Neuron (in vitro differentiated cells): ENCODE measurements at regions not wholly inside any gene's neighbourhood (a gene's known extent, or its start where the extent isn't known, plus 50 kb on each side); places are given as distances from the start of the nearest gene placed in this dataset.
"Not testable (repeated sequence)": the region's sequence is repeated elsewhere in the genome, so short reads cannot be mapped to it uniquely, and the experiment has no call there.

Experiments used
- H2AFZ ChIP-seq: one replicate; pipeline ENCODE4 v1.6.1; 2013; ENCODE audit warnings: low read depth, mild to moderate bottlenecking, inconsistent platforms, low read length, moderate library complexity
- H3K27me3 ChIP-seq: one replicate; pipeline ENCODE4 v1.6.1; 2013; ENCODE audit warnings: low read length; ENCODE audit not compliant: insufficient read depth
- H3K36me3 ChIP-seq: one replicate; pipeline ENCODE4 v1.6.1; 2013; ENCODE audit warnings: low read length; ENCODE audit not compliant: insufficient read depth
- H3K4me1 ChIP-seq: one replicate; pipeline ENCODE4 v1.6.1; 2013; ENCODE audit warnings: low read length; ENCODE audit not compliant: insufficient read depth
- H3K4me3 ChIP-seq: 2 replicates; pipeline ENCODE4 v1.5.1; 2013; ENCODE audit warnings: mild to moderate bottlenecking, low read length, moderate library complexity
- H3K9me3 ChIP-seq: one replicate; pipeline ENCODE4 v1.6.1; 2013; ENCODE audit warnings: low read length

DNA sequence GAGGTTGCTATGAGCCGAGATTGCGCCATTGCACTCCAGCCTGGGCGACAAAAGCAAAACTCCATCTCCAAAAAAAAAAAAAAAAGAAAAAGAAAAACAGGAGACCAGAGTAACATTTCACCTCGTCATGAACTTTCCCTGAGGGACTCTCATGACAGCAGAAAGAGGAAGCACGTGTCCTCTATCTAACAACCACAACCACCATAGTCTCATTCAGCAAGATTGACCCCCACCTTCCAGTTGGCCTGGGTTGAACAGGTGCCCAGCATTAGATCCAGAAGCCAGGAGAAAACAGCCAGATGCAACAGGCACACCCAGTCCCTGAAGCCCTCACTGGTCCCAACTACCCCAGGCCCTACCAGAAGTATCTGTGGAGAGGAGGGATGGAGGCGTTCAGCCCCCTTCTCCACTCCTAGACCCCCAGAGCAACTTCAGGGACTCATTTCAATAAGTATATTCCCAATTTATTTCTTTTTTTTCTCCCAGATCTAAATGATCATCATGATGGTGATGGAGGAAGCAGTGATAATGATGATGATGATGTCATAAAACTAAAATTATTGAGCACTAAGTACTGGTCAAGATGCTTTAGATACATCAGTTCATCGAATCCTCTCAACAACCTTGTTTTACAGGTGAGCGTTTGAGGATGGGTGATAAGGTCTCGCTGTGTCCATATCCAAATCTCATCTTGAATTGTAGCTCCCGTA, 235.0 kb downstream of the EFCAB11 start:
- Histone ChIP-seq H2AFZ (no peak overlapping the region), H3K4me3 (no peak overlapping the region), H3K9me3 (no peaks in the 10 kb centered on the region), H3K27me3 (no peaks in the 10 kb centered on the region), H3K4me1 (peaks cover 4% of the 10 kb centered on the region), H3K36me3 (no peaks in the 10 kb centered on the region)

DNA sequence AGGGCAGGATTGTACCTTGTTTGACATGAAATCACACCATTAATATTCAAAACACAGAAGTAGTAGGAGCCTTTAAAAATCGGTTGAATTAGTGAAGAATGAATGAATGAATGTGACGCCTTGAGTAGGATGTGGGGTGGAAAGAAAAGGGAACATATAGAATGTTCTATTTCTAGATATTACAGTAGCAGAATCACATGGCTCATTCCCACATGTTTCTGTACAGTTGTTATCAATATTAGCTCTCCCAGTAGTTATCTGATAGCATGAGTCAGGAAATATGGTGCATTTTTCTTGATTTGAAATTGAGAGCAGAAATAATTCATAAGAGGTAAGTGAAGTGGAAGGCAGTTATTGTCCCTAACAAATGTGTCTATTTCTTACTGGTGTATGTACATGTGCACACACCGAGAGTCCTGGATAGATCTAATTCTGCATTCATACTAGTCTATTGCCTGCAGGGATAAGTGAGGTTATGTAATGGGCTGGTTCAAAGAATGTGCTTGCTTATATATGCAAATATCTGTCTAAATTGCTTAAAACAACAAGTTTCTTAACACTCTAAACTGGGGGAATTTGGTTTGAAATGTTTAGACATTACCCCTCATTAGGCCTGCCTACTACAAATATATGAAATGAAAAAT, 245.4 kb downstream of the EFCAB11 start:
- Histone ChIP-seq H3K27me3 (no peaks in the 10 kb centered on the region), H3K4me3 (no peak overlapping the region), H2AFZ (no peak overlapping the region), H3K4me1 (no peaks in the 10 kb centered on the region), H3K36me3 (no peaks in the 10 kb centered on the region), H3K9me3 (no peaks in the 10 kb centered on the region)

DNA sequence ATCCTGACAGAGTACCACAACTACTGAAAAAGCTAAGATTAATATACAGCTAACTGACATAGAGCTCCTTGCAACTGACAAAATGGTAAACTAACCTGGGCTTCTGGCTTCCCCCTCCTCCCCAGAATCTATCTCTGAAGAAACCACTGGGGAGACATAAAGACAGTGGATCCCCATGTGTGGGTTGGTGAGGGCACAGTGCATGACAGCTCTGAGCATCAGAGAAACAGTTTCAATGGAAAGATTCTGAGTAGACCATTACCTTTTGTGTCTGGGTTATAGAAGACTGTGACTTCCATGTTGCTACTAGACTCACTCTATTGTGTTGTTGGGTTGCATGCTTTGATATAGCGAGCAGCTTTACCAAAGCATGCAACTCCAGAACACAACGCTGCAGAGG, 247.4 kb downstream of the EFCAB11 start:
- Histone ChIP-seq H3K4me3 (no peak overlapping the region), H3K36me3 (no peaks in the 10 kb centered on the region), H3K4me1 (peaks cover 1% of the 10 kb centered on the region), H3K27me3 (no peaks in the 10 kb centered on the region), H3K9me3 (no peaks in the 10 kb centered on the region), H2AFZ (no peak overlapping the region)

DNA sequence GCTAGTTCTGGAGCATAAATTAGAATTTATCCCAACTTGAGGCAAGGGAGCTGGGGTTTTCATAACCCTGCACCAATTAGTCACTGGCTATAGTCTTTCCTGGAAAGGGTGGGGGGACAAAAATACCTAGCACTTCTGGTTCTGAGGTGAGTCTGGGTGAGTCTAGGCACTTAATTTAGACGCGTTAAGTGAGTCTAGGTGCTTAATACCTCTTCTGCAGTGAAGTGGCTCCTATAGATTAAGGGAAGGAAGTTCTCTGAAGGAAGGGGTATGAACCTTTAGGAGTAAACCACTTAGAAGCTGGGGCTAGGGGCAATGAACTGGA, 251.7 kb downstream of the EFCAB11 start:
- no peak overlapping the region for H3K4me3 ChIP-seq
- no peaks in the 10 kb centered on the region for H3K27me3 ChIP-seq
- H2AFZ ChIP-seq, result no peak overlapping the region
- peaks cover 9% of the 10 kb centered on the region for H3K4me1 ChIP-seq
- H3K9me3 ChIP-seq, result no peaks in the 10 kb centered on the region
- no peaks in the 10 kb centered on the region for H3K36me3 ChIP-seq

DNA sequence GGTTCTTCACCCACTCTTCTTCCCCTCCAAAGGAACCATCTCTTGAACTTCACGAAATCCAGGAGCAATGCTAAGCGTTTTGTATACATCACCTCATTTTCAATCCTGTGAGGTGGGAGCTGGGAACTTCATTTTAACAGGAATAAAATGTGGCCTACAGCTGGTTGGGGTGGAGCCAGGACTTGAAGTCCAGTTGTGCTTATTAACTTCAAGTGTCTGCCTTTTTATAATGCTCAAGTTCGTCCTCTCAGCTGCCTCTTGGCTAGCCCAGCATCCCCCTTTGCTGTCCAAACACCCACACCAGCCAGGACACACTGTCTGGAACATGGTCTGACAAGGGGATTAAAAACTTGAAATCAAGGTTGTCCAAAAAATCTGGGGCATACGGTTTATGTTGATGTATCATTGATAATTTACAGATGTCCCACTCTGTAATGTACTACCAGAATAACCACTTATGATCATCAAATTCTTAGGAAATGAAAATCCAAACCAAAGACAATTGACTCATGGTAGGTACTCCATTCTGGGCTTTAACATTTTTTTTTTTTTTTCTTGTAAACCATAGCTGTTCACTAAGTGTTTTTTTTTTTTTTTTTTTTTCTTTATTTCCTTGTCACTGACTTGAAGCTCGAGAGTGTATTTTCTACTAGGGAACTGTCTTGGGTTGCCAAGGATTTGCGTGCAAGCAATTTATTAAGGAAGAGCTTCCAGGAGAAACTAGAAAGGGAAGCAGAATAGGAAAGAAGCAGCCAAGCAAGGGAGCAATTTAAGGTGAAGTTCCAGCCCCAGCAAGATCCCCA, 252.3 kb downstream of the EFCAB11 start:
- H2AFZ ChIP-seq, result peak overlapping the region; percentile 70
- H3K4me3 ChIP-seq, result no peak overlapping the region
- H3K4me1 ChIP-seq, result peaks cover 9% of the 10 kb centered on the region
- no peaks in the 10 kb centered on the region for H3K36me3 ChIP-seq
- H3K9me3 ChIP-seq, result no peaks in the 10 kb centered on the region
- no peaks in the 10 kb centered on the region for H3K27me3 ChIP-seq

DNA sequence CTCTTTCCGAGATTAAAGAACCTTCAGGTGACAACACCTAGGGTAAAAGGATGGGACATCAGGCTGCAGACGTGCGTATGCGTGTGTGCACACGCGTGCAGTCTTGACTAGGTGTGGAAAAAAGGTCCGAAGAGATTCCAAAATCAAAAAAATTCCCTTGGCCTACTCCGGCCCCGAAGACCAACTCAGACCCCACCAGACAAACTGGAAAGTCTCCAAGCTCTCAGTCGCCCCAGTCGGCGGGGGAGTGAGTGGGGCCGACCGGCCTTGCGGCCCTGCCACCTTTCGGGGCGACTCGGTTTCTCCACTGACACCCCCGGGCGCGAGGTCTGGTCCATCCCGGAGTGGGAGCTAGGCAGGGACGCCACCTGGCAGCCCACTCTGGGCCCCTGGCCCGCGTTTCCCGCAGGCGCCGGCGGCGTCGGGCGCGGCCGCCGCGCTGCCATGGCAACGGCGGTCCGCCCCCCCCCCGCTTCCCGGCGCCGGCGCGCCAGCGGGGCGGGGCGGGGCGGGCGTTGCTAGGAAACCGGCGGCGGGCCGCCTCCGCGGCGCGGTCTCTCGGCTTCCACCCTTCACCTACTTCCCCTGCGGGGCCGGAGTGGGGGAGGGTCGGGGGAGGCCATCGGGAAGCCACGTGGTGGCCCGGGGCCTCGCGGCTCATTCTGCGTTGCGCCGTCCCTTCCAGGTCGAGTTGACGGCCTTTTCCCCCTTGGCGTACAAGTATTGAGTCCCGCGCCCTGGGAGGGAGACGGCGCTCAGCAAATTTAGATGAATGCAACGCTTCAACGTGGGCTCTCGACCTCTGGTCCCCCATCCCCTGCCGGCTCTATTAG, 253.1 kb downstream of the EFCAB11 start:
- Histone ChIP-seq H2AFZ (peak overlapping the region; percentile 78), H3K36me3 (no peaks in the 10 kb centered on the region), H3K27me3 (no peaks in the 10 kb centered on the region), H3K4me3 (peak overlapping the region; percentile 34), H3K4me1 (peaks cover 9% of the 10 kb centered on the region), H3K9me3 (no peaks in the 10 kb centered on the region)

DNA sequence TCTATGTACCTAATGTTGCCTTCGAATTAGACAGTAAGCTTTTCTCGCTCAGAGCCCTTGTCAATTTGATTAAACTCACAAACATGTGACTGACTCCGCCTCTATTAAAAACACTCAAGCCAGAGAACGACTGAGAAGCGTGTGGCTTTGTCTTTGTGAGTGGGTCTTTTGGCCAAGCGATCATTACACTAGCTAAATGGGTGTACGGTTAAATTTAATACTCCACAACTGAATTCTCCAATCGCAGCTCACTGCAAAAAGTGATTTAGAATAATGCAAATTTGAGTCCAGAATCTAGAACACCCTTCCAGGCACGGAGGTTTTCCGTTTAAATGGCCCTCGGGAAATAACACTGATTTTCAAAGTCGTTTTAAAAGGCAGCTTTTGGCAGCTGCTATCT, 253.7 kb downstream of the EFCAB11 start:
- H3K4me3 ChIP-seq, result peak overlapping the region; percentile 34
- H2AFZ ChIP-seq, result no peak overlapping the region
- H3K4me1 ChIP-seq, result peaks cover 9% of the 10 kb centered on the region
- H3K27me3 ChIP-seq, result no peaks in the 10 kb centered on the region
- H3K9me3 ChIP-seq, result no peaks in the 10 kb centered on the region
- H3K36me3 ChIP-seq, result no peaks in the 10 kb centered on the region

DNA sequence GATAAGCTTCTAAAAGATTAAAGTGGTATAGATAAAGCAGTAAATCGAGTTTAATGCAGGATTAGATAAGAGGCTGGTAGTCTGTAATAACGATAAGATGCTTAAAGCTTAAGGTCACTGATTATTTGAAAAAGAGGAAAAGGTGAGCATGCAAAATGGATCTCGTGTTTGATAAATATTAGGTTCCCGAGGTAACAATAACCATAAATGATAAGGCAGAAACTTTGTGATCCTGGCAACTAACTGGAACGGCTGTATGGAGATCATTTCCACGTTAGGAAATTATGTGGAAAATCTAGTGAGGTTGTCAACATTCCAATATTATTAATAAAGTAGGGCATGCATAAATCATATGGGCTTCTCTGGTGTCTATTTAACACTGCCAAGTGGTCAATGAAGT, 255.5 kb downstream of the EFCAB11 start:
- H2AFZ ChIP-seq, result no peak overlapping the region
- no peaks in the 10 kb centered on the region for H3K27me3 ChIP-seq
- H3K36me3 ChIP-seq, result no peaks in the 10 kb centered on the region
- no peak overlapping the region for H3K4me3 ChIP-seq
- no peaks in the 10 kb centered on the region for H3K9me3 ChIP-seq
- peaks cover 9% of the 10 kb centered on the region for H3K4me1 ChIP-seq

DNA sequence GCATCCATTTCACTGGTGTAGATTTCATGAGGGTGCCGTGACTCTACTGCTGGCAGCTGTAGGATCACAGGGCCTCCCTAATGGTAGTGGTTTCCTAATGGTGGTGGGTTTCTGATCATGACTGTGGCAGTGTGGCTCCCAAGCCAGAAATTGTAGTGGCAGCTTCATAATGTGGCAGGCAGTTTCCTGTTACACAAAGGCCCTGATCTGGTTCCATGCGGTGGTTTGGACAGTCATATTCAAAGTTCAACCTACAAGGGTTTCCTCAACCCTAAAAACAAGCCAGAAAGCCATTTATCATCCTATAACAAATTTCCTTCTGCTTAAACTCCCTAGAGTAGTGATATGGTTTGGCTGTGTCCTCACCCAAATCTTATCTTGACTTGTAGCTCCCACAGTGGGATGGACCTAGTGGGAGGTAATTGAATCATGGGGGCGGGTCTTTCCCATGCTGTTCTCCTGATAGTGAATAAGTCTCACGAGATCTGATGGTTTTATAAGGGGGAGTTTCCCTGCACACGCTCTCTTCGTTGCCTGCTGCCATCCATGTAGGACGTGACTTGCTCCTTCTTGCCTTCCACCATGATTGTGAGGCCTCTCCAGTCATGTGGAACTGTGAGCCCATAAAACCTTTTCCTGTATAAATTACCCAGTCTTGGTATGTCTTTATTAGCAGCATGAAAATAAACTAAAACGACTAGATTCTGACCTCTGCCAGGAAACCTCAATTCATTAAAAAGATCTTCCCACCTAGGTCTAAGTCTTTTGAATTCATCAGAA, 257.1 kb downstream of the EFCAB11 start:
- Histone ChIP-seq H2AFZ (no peak overlapping the region), H3K4me1 (peaks cover 9% of the 10 kb centered on the region), H3K9me3 (no peaks in the 10 kb centered on the region), H3K36me3 (no peaks in the 10 kb centered on the region), H3K27me3 (no peaks in the 10 kb centered on the region), H3K4me3 (no peak overlapping the region)

DNA sequence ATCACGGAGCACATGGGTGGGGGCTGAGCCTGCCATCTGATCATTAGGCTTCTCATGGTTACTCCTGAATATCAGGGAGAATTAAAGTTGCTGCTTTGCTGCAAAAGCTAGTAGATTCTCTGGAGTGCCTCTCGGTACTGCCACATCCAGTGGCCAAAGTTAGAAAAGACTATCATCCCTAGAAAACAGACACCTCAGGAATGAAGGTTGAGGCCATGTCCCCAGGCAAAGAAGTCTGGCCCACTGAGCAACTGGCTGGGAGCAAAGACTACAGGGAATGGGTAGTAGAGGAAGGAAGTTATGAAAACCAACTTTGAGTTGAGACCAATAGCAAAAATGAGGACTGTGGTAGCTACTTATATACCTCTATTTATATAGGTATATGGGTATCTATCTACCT, 258.7 kb downstream of the EFCAB11 start:
- no peaks in the 10 kb centered on the region for H3K9me3 ChIP-seq
- H3K27me3 ChIP-seq, result no peaks in the 10 kb centered on the region
- H3K4me3 ChIP-seq, result no peak overlapping the region
- H3K4me1 ChIP-seq, result no peaks in the 10 kb centered on the region
- no peak overlapping the region for H2AFZ ChIP-seq
- H3K36me3 ChIP-seq, result no peaks in the 10 kb centered on the region

DNA sequence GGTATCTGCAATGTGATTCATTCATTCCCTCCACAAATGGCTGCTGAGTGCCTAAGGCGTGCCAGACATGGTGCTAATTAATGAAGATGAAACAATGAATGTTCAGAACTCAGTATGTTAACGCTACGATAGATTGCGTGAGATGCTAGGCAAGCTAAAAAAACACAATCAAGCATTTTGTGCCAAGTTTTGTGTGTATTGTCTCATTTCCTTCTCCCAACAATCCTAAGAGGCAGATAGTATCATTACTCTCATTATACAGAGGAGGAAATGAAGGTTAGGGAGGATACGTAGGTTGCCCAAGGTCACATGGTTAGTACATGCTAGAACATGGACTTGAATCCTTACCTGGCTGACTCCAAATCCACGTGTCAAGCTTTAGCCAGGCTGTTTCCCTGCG, 264.4 kb downstream of the EFCAB11 start:
- Histone ChIP-seq H3K9me3 (no peaks in the 10 kb centered on the region), H3K4me1 (peaks cover 2% of the 10 kb centered on the region), H3K36me3 (no peaks in the 10 kb centered on the region), H2AFZ (no peak overlapping the region), H3K27me3 (no peaks in the 10 kb centered on the region), H3K4me3 (no peak overlapping the region)

DNA sequence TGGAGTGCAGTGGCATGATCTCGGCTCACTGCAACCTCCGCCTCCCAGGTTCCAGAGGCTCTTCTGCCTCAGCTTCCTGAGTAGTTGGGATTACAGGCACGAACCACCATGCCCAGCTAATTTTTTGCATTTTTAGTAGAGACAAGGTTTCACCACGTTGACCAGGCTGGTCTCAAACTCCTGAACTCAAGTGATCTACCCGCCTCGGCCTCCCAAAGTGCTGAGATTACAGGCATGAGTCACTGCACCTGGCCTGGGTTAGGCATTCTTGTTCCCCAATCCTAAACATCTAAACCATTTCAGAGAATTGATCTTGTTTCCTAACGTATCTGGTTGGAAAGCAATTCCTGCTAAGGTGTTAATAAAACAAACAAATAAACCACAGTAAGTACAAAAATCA, 264.8 kb downstream of the EFCAB11 start:
- not testable (repeated sequence) for H3K27me3 ChIP-seq, H3K9me3 ChIP-seq, H3K36me3 ChIP-seq, H2AFZ ChIP-seq, H3K4me3 ChIP-seq, H3K4me1 ChIP-seq
